ENCODE measurements at regions not wholly inside any gene's neighbourhood (a gene's known extent, or its start where the extent isn't known, plus 50 kb on each side); places are given as distances from the start of the nearest gene placed in this dataset.
"Not testable (repeated sequence)": the region's sequence is repeated elsewhere in the genome, so short reads cannot be mapped to it uniquely, and the experiment has no call there.

DNA sequence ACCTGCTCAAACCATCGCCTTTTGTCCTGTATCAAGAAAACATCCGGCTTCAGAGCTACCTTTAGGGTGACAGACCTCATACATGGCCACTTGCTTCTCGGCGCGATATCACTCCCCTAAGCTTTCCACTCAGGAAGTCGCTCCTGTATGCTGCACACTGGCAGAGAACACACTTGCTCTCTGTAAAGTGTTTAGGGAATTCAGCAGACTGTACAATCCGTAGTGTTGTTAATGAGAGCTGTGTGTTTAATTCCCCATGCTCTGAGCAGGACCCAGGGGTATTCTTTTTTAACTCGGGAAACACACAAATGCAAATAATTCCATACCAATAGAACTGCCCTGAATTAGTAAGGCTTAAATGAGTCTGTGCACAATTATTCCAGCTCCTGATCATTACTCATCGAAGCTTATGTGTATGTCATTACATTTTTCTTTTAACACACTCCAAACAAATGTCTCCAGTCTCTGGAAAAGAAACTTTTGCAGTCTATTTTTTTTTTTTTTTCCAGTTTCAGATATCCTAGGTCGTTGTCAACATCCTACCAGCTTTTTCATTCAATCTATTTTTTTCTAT is 338.7 kb upstream of the ARID1B start:
- peak; percentile 24 for DNase-seq

DNA sequence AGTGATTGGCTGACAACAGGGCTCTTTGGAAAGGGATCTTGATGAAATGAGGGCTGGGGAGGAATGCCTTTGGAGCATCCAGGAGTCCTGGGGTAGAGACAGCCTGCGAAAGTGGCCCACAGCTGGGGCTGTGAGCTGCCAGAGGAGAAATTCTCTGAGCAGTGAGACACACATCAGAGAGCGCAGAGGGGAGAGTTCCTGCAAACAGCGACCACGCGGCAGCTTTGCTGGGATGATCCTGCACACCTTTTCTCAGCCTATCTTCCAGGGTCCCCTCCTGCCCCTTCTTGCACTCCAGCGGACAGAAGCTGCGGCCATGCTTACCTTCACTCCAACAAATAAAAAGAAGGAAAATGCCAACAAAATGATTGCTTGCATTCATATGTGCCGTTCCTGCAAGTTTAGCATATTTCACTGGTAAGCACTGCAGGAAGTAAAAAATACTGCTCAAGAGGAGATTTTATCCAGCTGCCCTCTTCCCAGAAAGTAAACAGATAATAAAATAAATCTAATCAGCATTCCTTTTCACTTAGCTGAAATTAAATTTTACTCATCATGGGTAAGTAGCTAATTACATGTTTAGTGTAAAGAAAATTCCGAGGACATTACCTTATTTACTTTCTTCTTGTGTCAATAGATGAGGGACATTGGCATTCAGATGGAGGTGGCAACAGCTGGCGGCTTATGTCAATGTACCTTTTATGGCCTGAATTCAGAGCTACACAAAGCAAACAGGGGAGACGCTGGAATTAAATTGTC is 339.9 kb upstream of the ARID1B start:
- peak; percentile 84 for DNase-seq

GRCh38 chr6:156434795-156435190 is 342.4 kb upstream of the ARID1B start:
- DNase-seq, result no peak

DNA sequence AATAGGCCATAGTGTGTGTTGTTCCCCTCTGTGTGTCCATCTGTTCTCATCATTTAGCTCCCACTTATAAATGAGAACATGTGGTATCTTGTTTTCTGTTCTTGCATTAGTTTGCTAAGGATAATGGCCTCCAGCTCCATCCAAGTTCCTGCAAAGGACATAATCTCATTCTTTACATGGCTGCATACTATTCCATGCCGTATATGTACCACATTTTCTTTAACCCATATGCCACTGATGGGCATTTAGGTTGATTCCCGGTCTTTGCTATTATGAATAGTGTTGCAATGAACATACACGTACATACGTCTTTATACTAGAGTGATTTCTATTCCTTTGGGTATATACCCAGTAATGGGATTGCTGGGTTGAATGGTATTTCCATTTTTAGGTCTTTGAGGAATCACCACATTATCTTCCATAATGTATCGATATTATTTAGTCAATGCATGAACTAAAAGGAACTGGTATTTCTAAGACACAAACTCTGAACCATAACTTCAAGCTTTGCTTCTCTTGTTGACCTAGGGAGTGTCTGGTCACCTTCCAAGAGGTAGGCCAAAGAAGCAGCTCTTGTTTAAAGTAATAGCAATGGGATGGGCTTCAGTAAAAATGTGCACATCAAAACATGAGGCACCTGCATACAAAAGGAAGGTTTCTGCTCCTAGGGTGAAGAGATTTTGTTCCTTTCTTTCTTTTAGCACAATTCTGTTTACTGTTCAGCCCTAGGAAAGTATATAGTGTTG is 343.0 kb upstream of the ARID1B start:
- no peak for DNase-seq

GRCh38 chr6:156432543-156432942 is 344.6 kb upstream of the ARID1B start:
- no peak for DNase-seq

GRCh38 chr6:156430386-156430785 is 346.8 kb upstream of the ARID1B start:
- DNase-seq, result no peak

GRCh38 chr6:156427345-156427744 is 349.8 kb upstream of the ARID1B start:
- peak; percentile 29 for DNase-seq

GRCh38 chr6:156425359-156426020 is 351.7 kb upstream of the ARID1B start:
- no peak for DNase-seq

- no peak for DNase-seq
Measured at GRCh38 chr6:156423829-156424228, 353.3 kb upstream of the ARID1B start.

GRCh38 chr6:156423075-156423474 is 354.1 kb upstream of the ARID1B start:
- DNase-seq, result no peak

DNA sequence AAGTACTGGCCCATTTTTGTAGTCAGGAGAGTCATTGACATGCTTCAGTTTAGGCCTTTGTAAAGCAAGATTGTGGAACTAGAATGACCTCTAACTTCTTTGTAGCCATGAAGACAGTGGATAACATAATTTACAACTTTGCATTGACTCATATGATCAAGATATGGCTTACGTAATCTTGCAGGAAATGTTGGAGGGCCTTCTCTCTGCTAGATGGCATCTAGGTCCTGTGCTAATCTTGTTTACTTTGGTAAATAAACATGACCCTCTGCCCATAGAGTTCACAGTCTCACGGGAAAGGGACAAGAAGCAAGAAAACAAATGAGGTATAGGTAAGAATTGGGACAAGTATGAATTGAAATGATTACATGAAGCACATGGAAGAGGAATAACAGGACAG is 355.2 kb upstream of the ARID1B start:
- DNase-seq, result no peak

DNA sequence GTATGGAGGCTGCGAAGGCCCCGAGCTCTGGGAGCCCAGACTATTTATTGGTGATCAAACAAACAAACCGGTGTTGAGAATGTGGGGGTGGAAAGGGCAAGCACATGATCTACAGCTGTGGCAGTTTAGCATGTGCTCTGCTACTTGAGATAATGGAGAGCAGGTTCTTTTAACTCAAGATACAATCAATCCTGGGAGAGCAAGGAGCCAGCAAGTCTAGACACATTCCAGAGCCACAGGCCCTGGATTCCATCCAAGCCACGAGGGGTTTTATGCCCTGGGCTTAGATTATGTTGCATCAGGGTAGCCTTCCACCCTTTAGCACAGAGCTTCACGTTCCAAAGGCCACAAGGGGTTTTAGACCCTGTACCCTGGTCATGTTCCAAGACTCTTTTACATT is 355.9 kb upstream of the ARID1B start:
- DNase-seq, result not testable (repeated sequence)

GRCh38 chr6:156420172-156420993 is 356.8 kb upstream of the ARID1B start:
- DNase-seq, result no peak

DNA sequence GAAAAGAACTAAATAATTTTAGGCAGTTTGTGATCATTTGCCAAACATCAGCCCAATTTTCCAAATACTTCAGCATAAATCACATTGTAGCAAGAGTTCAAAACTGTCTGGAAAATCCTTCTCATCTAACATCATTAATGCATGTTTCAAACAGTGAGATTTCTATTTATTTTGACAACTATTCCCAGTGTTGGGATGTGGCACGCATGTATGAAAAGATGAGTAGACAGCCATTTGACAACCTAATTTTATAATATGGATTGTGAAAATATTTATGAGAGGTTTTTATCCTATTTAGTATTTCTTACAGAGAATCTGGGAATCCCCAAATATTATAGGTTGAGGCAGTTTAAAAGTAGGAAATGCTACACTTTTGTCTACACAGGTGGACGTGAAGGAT is 357.6 kb upstream of the ARID1B start:
- no peak for DNase-seq

- DNase-seq, result no peak
Measured at GRCh38 chr6:156418253-156418652, 358.9 kb upstream of the ARID1B start.

DNA sequence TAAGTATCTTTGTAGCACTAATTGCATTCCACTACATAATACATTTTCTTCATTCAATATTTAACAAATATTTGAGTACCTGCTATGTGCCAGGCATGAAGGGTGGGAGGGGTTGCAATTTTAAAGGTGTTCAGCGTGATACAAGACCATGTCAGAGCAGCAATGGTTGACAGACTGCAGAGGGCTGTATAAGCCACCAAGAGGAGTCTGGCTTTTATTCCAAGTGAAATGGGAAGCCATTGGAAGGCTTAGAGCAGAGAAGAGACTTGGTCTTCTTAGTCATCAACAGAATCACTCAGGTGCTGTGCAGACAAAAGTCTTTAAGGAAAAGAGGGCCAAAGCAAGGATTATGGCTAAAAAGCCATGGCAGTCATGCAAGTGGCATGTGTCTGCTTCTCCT is 360.8 kb upstream of the ARID1B start:
- DNase-seq, result no peak

DNA sequence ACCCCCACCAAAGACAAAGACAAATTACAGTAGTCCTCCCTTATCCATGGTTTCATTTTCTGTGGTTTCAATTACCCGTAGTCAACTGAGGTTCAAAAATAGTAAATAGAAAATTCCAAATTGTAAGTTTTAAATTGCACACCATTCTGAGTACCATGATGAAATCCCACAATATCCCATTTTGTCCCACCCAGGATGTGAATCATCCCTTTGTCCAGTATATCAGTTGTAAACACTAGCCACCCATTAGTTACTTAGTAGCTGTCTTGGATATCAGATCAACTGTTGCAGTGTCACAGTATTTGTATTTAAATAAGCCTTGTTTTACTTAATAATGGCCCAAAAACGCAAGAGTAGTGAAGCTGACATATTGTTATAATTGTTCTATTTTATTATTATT is 364.0 kb upstream of the ARID1B start:
- DNase-seq, result no peak

DNA sequence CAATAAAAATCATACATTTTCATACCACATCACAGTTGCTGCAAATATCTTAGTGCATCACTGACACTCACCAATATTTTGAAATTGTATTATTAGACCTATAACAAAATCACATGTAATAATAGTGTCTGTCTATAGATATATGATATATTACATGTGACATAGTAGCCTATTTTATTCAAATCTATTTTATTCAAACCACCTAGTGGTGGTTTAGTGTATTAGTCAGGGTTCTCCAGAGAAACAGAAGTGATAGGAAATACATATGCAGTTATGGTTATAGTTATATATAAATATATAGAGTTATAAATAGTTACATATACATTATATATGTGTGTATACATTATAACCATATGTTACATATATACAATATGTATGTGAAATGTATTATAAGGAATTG is 366.5 kb upstream of the ARID1B start:
- no peak for DNase-seq

GRCh38 chr6:156408655-156409054 is 368.5 kb upstream of the ARID1B start:
- no peak for DNase-seq

DNA sequence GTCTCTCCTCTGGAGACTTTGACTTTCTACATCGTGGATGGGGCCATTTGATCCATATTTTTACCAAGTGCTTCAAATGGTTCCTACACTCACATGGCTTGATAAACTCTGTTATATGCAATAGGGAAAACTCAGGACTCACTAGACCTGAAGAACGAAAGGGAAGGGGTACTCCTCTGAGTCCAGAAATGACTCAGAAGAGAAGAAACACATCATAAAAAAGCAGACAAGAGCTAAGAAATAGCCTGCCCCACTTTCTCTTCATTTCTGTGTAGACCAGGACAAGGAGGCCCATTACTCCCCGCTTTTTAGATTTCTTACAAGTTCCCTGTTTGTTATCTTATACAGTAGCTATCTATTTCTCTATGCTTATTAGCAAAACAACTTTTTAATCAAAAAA is 369.8 kb upstream of the ARID1B start:
- no peak for DNase-seq

GRCh38 chr6:156406688-156407087 is 370.5 kb upstream of the ARID1B start:
- DNase-seq, result no peak

DNA sequence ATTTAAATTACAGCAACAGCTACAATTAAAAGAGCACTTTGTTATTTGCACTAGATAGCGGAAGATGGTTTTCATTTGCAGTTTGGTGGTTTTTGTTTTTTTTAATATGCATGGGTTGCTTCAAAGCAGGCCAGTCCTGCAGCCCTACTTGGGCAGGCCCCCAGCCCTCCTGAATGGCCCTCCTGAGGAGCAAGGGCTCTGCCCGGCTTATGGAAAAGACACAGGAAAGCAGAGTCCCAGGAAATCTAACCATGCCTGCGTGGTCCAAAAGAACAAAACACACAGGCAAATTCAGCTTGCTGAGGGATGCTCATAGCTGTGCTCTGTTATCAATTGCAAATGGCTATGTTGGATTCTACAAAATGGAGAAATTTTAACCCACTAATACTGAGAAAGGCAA is 371.1 kb upstream of the ARID1B start:
- DNase-seq, result no peak

DNA sequence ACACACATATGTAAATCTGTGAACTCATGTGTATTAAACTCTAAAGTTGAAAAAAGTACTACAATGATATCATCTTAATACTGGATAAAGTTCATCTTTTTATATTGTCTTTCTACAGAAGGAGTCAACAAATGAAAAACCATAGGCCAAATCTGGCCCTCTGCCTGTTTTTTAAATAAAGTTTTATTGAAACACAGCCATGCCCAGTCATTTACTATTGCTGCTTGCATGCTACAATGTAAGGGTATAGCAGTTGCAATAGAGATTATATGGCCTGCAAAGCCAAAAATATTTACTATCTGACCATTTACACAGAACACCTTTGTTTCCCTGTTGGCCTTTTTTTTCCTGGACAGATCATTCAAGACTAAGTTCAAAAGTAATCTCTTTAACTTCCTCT is 374.6 kb upstream of the ARID1B start:
- DNase-seq, result no peak
